Uterus (tissue), 3 donors: ENCODE measurements at regions not wholly inside any gene's neighbourhood (a gene's known extent, or its start where the extent isn't known, plus 50 kb on each side); places are given as distances from the start of the nearest gene placed in this dataset.

Experiments
- DNase-seq, 2 donors: peaks; one replicate each; pipeline ENCODE4 v3.0.0-alpha.2; 2019 to 2020
- H3K27ac ChIP-seq, 2 donors: fragments of 200-600 bp; sonication (generic); 1 replicate in 1 of 2; 2 replicates in 1 of 2; pipeline ENCODE4 v1.5.1; 2016 to 2018
- H3K27me3 ChIP-seq, 2 donors: fragments of 200-600 bp; sonication (generic); one replicate each; pipeline ENCODE4 v1.5.1; 2018 to 2019; ENCODE audit warnings: control low read depth in 1 of 2
- H3K36me3 ChIP-seq, 2 donors: fragments of 200-600 bp; sonication (generic); one replicate each; pipeline ENCODE4 v1.5.1; 2019; ENCODE audit warnings: control low read depth in 1 of 2
- H3K4me1 ChIP-seq, 2 donors: fragments of 200-600 bp; sonication (generic); one replicate each; pipeline ENCODE4 v1.5.1; 2018 to 2019; ENCODE audit warnings: control low read depth in 1 of 2
- H3K4me3 ChIP-seq, 2 donors: fragments of 200-600 bp; sonication (generic); 1 replicate in 1 of 2; 2 replicates in 1 of 2; pipeline ENCODE4 v1.5.1; 2018 to 2019; ENCODE audit warnings: mild to moderate bottlenecking in 1 of 2
- H3K9me3 ChIP-seq, 2 donors: fragments of 200-600 bp; sonication (generic); one replicate each; pipeline ENCODE4 v1.5.1; 2019; ENCODE audit warnings: control low read depth in 1 of 2
- POLR2A ChIP-seq, 2 donors: fragments of 450-650 bp; IDR thresholded peaks; one replicate each; pipeline ENCODE4 v1.6.1; 2016; ENCODE audit warnings: antibody characterized with exemption in 2 of 2, mild to moderate bottlenecking in 1 of 2, moderate library complexity in 1 of 2
- intact Hi-C: fragments of 100-400 bp; cut with DNase I; formaldehyde crosslinking; loops from one replicate; pipeline ENCODE4 v1.15.1; 2023; ENCODE audit warnings: low total_unique reads
- TF ChIP-seq, protein P1 (sequence below), 4 experiments: fragments of 200-600 bp in 2 of 4; fragments of 450-650 bp in 2 of 4; sonication (generic) in 2 of 4; IDR thresholded peaks; one replicate each; pipeline ENCODE4 v1.5.1; 2016 to 2019; ENCODE audit warnings: antibody characterized with exemption in 4 of 4, mild to moderate bottlenecking in 2 of 4, moderate library complexity in 1 of 4
- donor health status: DM: yes; HTN: yes; CAD: no.

DNA sequence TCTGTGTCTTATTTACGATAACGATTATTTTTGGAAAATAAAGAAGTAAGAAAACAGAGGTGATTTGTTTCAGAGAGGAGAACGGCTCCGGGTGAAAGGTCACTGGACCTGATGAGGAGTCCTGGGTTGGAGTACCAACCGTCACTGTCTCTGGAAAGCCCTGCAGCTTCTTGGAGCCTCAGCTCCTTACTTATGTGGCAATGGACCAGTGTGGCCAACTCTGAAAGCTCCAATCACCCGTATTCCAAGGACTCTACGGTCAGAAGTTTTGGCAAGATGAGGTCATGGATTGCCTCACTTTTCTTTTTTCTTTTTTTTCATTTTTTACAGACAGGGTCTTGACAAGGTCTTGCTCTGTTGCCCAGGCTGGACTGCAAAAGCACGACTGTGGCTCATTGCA is 84.8 kb downstream of the KLF4 start:
- TF ChIP-seq POLR2A (IDR thresholded peaks at IDR 0.05) = no peak
- TF ChIP-seq, protein P1, sequence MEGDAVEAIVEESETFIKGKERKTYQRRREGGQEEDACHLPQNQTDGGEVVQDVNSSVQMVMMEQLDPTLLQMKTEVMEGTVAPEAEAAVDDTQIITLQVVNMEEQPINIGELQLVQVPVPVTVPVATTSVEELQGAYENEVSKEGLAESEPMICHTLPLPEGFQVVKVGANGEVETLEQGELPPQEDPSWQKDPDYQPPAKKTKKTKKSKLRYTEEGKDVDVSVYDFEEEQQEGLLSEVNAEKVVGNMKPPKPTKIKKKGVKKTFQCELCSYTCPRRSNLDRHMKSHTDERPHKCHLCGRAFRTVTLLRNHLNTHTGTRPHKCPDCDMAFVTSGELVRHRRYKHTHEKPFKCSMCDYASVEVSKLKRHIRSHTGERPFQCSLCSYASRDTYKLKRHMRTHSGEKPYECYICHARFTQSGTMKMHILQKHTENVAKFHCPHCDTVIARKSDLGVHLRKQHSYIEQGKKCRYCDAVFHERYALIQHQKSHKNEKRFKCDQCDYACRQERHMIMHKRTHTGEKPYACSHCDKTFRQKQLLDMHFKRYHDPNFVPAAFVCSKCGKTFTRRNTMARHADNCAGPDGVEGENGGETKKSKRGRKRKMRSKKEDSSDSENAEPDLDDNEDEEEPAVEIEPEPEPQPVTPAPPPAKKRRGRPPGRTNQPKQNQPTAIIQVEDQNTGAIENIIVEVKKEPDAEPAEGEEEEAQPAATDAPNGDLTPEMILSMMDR (IDR thresholded peaks at IDR 0.05) = no peak
- Histone ChIP-seq H3K36me3 (no peaks in the 10 kb centered on the region), H3K27ac (no peak overlapping the region), H3K9me3 (no peaks in the 10 kb centered on the region), H3K4me1 (no peaks in the 10 kb centered on the region), H3K27me3 (no peaks in the 10 kb centered on the region), H3K4me3 (no peak overlapping the region)
- intact Hi-C loops = no loop called here
- DNase-seq = no peak

DNA sequence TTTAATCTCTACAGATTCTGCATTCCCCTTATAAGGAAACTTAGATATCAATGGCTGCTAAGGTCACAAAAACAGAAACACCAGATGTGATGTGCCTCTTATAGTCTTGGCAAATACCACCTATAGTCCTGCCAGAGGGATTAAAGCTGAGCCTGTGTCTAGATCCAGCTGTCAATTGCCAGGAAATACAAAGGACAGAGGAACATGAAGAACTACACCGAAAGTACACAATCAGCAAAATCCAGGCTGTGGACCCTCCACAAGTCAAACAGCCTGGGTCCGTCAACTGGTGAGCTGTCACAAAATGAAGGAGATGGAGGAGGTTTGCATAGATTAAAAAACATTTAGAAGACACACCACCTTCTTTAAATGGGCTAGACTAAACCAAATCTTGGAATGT is 85.4 kb downstream of the KLF4 start:
- no peaks in the 10 kb centered on the region for H3K27me3 ChIP-seq
- DNase-seq = no peak
- no peaks in the 10 kb centered on the region for H3K4me1 ChIP-seq
- H3K36me3 ChIP-seq = no peaks in the 10 kb centered on the region
- H3K4me3 ChIP-seq = no peak overlapping the region
- TF ChIP-seq, protein P1 (IDR thresholded peaks at IDR 0.05) = no peak
- TF ChIP-seq POLR2A (IDR thresholded peaks at IDR 0.05) = no peak
- H3K9me3 ChIP-seq = no peaks in the 10 kb centered on the region
- intact Hi-C loops = no loop called here
- H3K27ac ChIP-seq = no peak overlapping the region

DNA sequence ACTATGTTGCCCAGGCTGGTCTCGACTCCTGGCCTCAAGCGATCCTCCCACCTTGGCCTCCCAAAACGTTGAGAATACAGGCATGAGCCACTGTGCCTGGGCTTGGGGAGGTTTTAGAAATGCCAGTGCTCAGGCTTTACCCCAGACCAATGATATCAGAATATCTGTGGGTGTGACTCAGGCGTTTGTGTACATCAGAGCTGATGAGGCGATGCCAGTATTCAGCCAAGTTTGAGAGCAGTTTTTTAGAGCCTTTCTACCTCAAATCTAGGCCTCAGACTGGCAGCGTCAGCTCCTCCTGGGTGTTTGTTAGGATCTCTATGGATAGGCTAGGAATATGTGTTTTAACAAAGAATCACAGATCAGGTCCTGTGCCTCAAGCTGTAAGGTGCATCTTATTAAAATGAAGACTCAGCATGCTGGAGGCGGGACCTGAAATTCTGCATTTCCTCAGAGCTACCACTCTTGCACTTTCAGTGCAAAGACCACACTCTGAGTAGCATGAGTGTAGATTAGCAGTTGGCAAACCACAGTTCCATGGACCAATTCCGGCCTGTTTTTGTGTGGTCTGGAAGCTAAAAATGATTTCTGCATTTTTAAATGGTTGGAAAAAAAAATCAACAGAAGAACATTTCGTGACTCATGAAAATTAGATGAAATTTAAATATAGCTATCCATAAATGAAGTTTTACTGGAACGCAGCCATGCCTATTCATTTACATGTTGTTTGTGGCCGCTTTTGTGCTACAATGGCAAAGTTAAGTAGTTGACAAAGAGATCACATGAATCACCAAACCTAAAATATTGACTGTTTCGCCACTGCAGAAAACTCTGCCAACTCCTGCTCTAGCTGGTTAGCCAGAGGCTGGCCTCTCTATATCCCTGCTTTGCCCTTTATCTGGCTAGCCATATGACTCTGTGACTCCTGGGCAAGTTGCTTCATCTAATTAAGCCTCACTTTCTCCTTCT is 92.2 kb downstream of the KLF4 start:
- Histone ChIP-seq H3K9me3 (no peaks in the 10 kb centered on the region), H3K36me3 (no peaks in the 10 kb centered on the region), H3K4me1 (no peaks in the 10 kb centered on the region), H3K27me3 (no peaks in the 10 kb centered on the region), H3K4me3 (no peak overlapping the region), H3K27ac (no peak overlapping the region)
- no peak for TF ChIP-seq POLR2A (IDR thresholded peaks at IDR 0.05)
- TF ChIP-seq, protein P1 (IDR thresholded peaks at IDR 0.05) = no peak
- DNase-seq = no peak
- intact Hi-C loops = no loop called here

DNA sequence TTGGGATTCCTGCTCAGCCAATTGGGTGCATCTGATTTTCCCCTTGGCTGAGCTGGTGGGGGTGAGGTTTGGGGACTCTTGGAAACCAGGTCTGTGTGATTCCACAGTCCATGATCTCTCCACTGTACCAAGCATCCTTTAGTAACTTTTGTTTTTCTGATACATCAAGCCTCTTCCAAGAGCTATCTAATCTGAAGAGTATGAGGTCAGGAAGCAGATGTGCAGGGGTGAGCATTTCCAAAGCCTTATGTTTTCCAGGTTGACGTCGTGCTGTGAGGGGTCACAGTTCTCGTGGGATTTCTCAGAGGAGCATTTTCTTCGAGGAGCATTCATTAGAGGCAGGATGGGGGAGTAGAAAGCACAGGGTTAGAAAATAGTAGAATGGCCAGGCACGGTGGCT is 95.3 kb downstream of the KLF4 start:
- Histone ChIP-seq H3K9me3 (no peaks in the 10 kb centered on the region), H3K27ac (peak overlapping the region in 1 of 2 donors; percentile 42), H3K4me1 (no peaks in the 10 kb centered on the region), H3K4me3 (no peak overlapping the region), H3K27me3 (no peaks in the 10 kb centered on the region), H3K36me3 (no peaks in the 10 kb centered on the region)
- no peak for TF ChIP-seq POLR2A (IDR thresholded peaks at IDR 0.05)
- TF ChIP-seq, protein P1 (IDR thresholded peaks at IDR 0.05) = no peak
- peak; percentile 56 to 65 for DNase-seq
- intact Hi-C loops = no loop called here

DNA sequence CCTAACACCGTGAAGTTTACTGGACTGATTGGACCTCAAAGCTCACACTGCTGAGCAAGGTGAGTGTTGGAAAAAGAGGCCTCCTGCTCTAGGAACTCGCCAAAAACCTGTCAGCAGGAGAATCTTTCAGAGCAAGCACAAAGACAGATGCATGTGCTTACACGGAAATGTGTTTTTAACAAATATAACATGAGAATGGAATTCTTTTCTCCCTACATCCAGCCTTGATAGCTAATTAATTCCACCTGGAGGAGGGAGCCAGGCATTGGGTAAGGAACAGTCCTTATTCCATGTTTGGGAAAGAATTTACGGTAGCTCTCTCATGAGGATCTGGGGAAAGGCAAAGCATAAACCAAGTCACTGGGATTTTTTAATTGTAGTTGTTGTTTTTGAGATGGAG is 98.8 kb downstream of the KLF4 start:
- DNase-seq = no peak
- no peaks in the 10 kb centered on the region for H3K4me1 ChIP-seq
- intact Hi-C loops = no loop called here
- H3K27ac ChIP-seq = peak overlapping the region; percentile 18 to 68
- no peak overlapping the region for H3K4me3 ChIP-seq
- H3K9me3 ChIP-seq = no peaks in the 10 kb centered on the region
- H3K27me3 ChIP-seq = no peaks in the 10 kb centered on the region
- TF ChIP-seq, protein P1 (IDR thresholded peaks at IDR 0.05) = no peak
- no peak for TF ChIP-seq POLR2A (IDR thresholded peaks at IDR 0.05)
- no peaks in the 10 kb centered on the region for H3K36me3 ChIP-seq
